GM19240 (cell line): ENCODE measurements at regions not wholly inside any gene's neighbourhood (a gene's known extent, or its start where the extent isn't known, plus 50 kb on each side); places are given as distances from the start of the nearest gene placed in this dataset.

Experiments
- DNase-seq: peaks from one replicate; pipeline ENCODE4 v3.0.0; 2011; ENCODE audit warnings: low spot score; ENCODE audit not compliant: insufficient read length

GRCh38 chr2:38450509-38450908 is 73.4 kb upstream of the ATL2 start:
- DNase-seq: no peak

- no peak for DNase-seq
Observed at GRCh38 chr2:38448692-38449410, 71.8 kb upstream of the ATL2 start.

- DNase-seq: no peak
Observed at GRCh38 chr2:38446906-38447561, 70.0 kb upstream of the ATL2 start.

DNA sequence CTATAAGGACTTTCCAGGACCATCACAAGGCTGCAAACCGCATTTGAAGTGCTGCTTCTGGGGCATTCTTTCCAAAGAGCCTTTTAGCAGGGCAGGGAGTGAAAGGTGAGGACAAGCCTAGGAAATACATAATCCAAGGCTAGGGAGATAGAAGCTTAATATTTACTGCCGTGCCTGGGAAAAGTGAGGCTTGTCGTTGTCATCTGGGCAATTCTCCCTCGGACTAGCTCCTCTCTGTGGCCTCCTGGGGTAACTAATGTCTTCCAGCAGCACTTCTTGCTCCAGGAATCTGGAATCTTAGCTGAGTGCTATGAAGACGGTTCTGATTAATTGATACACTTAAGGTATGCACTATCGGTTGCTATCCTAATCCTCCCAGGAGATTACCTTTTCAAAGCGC is 69.3 kb upstream of the ATL2 start:
- no peak for DNase-seq

DNA sequence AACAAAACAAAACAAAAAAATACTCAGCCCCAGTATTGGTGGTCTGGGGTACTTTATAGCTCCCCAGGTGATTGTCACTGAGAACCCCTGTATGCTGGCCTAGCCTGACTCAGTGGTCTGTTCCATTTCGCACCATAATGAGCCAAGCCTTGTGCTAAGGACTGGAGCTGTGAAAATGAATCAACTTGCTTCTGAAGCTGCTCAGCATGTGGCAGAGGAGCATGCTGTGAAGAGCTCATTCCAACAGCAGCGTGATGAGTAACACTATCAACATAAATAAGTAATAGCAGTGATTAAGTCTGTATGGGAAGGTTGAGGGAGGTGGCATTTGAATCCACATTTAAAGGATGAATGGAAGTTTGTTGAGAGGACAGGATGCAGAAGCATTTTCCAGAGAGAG is 67.2 kb upstream of the ATL2 start:
- DNase-seq: no peak

DNA sequence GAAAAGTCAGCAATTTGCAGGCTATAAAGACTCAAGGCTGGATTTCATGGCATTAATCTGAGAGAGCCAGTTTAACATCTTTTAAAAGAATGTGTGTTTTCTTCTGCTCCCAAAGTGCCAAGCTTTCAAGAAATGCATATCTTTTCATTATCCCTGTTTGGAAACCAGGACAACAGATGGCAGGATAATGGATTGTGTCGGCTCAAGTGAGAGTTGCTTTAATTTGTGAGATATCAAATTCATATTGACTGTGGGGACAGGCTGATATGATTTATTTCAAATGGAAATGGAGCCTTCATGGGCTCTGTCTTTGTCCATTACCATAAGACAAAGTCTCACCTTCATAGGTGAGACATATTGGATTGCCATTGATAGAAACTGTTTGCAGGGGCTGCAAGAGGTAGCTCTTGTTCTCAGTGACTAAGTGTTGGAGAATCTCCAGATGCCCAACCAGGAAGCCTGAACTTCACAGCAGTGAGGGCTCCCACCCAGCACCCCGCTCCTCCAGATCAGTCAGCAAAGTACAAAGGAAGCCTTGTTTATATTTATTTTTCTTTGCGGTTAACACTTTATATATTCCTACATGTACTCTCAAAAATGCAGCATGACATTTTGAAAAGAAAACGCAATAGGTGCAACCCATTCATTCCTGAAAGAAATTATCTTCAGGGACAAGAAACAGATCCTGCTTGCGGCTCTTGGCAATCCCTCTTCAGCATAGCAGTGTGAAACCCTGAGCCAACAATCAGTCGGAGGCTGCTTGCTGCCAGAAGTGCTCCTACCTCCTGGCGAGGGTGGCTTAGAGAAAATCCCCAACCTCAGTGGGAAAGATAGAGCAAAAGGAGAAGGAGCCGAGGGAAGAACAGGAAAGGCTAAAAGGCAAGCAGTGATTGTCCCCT is 65.8 kb upstream of the ATL2 start:
- no peak for DNase-seq

GRCh38 chr2:38441346-38441745 is 64.3 kb upstream of the ATL2 start:
- no peak for DNase-seq

GRCh38 chr2:38440655-38441054 is 63.6 kb upstream of the ATL2 start:
- DNase-seq: no peak

DNA sequence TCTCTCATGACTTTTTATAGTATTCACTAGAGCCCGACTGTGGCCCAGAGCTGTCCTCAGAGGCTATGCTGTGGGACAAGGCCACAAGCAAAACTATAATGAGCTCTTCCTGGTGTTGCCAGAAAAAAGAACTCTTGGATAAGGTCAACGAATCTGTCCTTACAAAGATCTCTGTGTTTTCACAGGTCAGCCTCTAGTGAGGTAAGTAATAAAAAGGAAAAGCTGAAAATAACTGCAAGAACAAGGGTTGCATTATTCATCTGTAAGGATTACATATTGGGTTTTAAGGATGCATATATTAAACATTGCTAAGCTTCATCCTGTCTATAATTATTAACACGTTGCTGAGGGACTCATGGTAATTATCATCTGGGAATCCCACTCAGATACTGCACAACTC is 62.8 kb upstream of the ATL2 start:
- no peak for DNase-seq

- DNase-seq: no peak
Observed at GRCh38 chr2:38438883-38439612, 62.0 kb upstream of the ATL2 start.

- no peak for DNase-seq
Observed at GRCh38 chr2:38438133-38438882, 61.2 kb upstream of the ATL2 start.

- DNase-seq: no peak
Observed at GRCh38 chr2:38436227-38436664, 59.2 kb upstream of the ATL2 start.

DNA sequence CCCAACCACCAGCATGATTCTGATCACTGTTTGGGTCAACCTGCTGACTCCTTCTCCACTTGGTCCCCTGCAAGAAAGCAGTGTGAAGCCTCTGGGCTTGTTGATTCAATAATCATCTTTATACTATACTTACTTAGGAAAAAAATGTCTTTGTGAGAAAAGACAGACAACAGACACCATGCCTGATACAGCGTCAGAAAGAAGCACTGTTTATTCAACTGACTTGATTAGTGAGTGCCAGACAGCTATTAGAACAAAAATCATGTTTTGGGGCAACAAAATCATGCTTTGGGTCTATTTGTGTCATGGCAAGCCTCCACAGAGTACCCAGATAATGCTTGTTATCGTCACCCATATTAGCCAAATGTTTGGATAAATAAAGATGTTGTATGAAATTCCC is 58.7 kb upstream of the ATL2 start:
- DNase-seq: no peak

GRCh38 chr2:38434595-38434994 is 57.5 kb upstream of the ATL2 start:
- DNase-seq: no peak

DNA sequence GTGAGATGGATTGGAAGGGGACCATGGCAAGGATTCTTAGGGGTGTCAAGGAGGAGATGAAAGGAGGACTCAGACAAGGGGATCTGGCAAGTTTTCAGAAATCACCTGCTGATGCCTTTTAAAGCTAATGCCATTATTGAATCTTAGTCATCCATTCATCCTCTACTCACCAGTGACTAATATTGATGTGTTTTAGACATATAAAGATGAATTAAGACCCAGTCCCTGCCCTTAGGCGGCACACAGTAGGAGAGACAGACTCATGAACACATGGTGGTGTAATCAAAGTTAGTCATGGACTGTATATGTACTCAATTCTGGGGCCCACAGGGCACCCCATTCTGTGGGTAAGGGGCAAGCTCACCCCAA is 56.5 kb upstream of the ATL2 start:
- no peak for DNase-seq

- no peak for DNase-seq
Observed at GRCh38 chr2:38432820-38433606, 55.9 kb upstream of the ATL2 start.

- DNase-seq: no peak
Observed at GRCh38 chr2:38430597-38431207, 53.6 kb upstream of the ATL2 start.

GRCh38 chr2:38430196-38430595 is 53.1 kb upstream of the ATL2 start:
- DNase-seq: no peak

- no peak for DNase-seq
Observed at GRCh38 chr2:38427936-38428335, 50.9 kb upstream of the ATL2 start.

DNA sequence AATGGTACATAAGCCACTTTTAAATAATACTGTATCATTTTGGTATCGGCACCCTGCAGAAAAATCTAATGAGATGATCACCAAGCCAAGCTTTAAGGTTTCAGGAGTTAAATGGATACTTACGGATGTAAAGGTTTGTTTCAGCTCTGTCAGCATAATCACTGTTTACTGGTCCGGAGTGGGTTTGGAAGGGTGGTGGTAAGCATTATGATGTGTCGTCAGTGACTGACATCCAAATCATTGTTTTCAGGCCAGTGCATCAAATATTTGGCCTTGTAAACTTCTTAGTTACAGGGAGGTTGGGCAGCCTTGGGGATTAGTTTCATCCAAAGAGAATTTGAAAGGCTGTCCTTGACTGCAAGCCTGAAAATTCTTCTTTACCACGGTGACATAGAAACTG is 50.0 kb upstream of the ATL2 start:
- no peak for DNase-seq
